SU-DHL-6 (cell line): ENCODE measurements at regions not wholly inside any gene's neighbourhood (a gene's known extent, or its start where the extent isn't known, plus 50 kb on each side); places are given as distances from the start of the nearest gene placed in this dataset.

Source experiments
- EZH2phosphoT487 ChIP-seq: fragments of 200-600 bp; sonication (generic), shearing (Covaris generic); conservative IDR thresholded peaks from 2 replicates; pipeline ENCODE4 v1.6.1; 2018; ENCODE audit warnings: mild to moderate bottlenecking, antibody characterized with exemption, low read length, moderate library complexity, mixed read lengths
- TF ChIP-seq, protein P1 (sequence below): fragments of 200-600 bp; sonication (generic); IDR thresholded peaks from one replicate; pipeline ENCODE4 v1.5.1; 2017; ENCODE audit warnings: antibody characterized with exemption, mild to moderate bottlenecking, low read length, moderate library complexity; ENCODE audit not compliant: insufficient read depth, poor library complexity, severe bottlenecking

DNA sequence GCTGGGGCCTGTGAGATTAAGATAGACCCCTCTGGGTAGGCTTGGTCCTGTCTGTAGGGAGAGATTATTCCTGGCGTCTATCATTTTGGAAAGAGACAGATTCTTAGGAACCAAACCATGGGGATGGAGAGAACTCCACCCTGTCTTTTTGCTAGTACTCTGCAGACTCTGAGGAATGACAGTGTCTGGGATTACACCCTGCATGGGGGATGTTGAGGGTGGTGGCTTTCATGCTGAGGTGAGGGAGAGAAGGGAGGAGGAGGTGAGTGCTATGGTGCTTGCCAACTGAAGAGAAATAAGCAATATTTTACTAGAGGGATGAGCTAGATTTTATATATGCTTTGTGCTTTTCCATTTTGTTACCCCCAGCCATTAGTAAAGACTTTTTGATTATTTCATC lies 74.5 kb upstream of the PCDH8 start:
- TF ChIP-seq, protein P1, sequence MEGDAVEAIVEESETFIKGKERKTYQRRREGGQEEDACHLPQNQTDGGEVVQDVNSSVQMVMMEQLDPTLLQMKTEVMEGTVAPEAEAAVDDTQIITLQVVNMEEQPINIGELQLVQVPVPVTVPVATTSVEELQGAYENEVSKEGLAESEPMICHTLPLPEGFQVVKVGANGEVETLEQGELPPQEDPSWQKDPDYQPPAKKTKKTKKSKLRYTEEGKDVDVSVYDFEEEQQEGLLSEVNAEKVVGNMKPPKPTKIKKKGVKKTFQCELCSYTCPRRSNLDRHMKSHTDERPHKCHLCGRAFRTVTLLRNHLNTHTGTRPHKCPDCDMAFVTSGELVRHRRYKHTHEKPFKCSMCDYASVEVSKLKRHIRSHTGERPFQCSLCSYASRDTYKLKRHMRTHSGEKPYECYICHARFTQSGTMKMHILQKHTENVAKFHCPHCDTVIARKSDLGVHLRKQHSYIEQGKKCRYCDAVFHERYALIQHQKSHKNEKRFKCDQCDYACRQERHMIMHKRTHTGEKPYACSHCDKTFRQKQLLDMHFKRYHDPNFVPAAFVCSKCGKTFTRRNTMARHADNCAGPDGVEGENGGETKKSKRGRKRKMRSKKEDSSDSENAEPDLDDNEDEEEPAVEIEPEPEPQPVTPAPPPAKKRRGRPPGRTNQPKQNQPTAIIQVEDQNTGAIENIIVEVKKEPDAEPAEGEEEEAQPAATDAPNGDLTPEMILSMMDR, result no peak
- TF ChIP-seq EZH2phosphoT487, result no peak
